Memory B cell (primary cell): ENCODE measurements at regions not wholly inside any gene's neighbourhood (a gene's known extent, or its start where the extent isn't known, plus 50 kb on each side); places are given as distances from the start of the nearest gene placed in this dataset.

ENCODE experiments used
- ATAC-seq: fragments of 150-1000 bp; cut with Tn5 transposase; 2 replicates; pipeline ENCODE4 v1.10.0; 2021; ENCODE audit warnings: low read depth, mild to moderate bottlenecking, moderate library complexity
- DNase-seq, 2 donors: peaks; one replicate each; pipeline ENCODE4 v3.0.0; 2022; ENCODE audit warnings: low spot score in 2 of 2
- H3K27ac Mint-ChIP-seq: one replicate; pipeline ENCODE4 v1.8.0; 2022; ENCODE audit warnings: mild to moderate bottlenecking, moderate library complexity, mixed read lengths
- H3K27me3 Mint-ChIP-seq: one replicate; pipeline ENCODE4 v1.8.0; 2022; ENCODE audit warnings: mixed read lengths
- H3K36me3 Mint-ChIP-seq: one replicate; pipeline ENCODE4 v1.8.0; 2022; ENCODE audit warnings: mild to moderate bottlenecking, mixed read lengths
- H3K4me1 Mint-ChIP-seq: one replicate; pipeline ENCODE4 v1.8.0; 2022; ENCODE audit warnings: mixed read lengths
- H3K4me3 Mint-ChIP-seq: one replicate; pipeline ENCODE4 v1.8.0; 2022; ENCODE audit warnings: mild to moderate bottlenecking, moderate library complexity, mixed read lengths
- H3K9me3 Mint-ChIP-seq: one replicate; pipeline ENCODE4 v1.8.0; 2022; ENCODE audit warnings: mixed read lengths

- DNase-seq, result no peak
- Mint-ChIP-seq H3K4me3 (no peak overlapping the region), H3K9me3 (no peaks in the 10 kb centered on the region), H3K36me3 (no peaks in the 10 kb centered on the region), H3K27ac (no peak overlapping the region), H3K4me1 (no peaks in the 10 kb centered on the region), H3K27me3 (no peaks in the 10 kb centered on the region)
- ATAC-seq, result no peak
Observed at GRCh38 chr5:33212900-33213299, 227.9 kb upstream of the TARS1 start.

DNA sequence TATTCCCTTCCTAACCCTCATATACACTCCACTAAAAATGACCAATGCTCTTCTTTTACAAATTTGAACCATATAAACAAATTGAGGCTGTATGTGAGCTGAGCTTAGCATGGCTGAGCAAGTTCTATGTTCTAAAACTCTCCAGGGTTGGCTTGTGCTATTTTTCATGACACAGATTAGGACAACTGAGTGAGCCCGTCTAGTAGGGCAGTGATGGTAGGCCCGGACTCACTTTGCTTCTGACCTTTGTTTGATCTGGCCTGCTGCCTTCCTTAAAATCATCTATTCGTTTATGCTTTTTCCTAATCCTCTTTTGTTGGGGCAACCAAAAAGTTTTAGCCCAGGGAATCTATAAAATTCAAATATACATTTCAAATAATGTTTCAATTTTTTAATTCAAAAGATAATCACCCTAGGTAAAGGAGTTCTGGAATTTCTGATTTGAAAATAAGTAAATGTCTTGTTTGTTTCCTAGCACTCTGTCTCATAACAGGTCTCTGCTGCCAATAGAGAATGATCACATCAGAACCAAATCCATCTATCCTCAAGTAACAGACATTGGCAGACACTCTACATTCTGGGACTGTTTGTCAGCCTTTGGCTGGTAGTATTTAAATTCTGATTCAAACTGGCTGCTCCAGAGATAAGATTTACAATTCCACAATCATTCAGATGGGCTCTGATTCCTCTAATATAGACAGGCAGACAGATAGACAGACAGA is 217.0 kb upstream of the TARS1 start:
- DNase-seq (no peak), ATAC-seq (no peak)
- no peak overlapping the region for H3K4me3 Mint-ChIP-seq
- H3K36me3 Mint-ChIP-seq, result no peaks in the 10 kb centered on the region
- H3K27ac Mint-ChIP-seq, result no peak overlapping the region
- no peaks in the 10 kb centered on the region for H3K4me1 Mint-ChIP-seq
- peaks cover 8% of the 10 kb centered on the region for H3K9me3 Mint-ChIP-seq
- H3K27me3 Mint-ChIP-seq, result no peaks in the 10 kb centered on the region

- peaks cover 8% of the 10 kb centered on the region for H3K9me3 Mint-ChIP-seq
- ATAC-seq, result no peak
- no peak overlapping the region for H3K4me3 Mint-ChIP-seq
- H3K27me3 Mint-ChIP-seq, result no peaks in the 10 kb centered on the region
- H3K4me1 Mint-ChIP-seq, result no peaks in the 10 kb centered on the region
- H3K27ac Mint-ChIP-seq, result no peak overlapping the region
- DNase-seq, result no peak
- H3K36me3 Mint-ChIP-seq, result no peaks in the 10 kb centered on the region
Observed at GRCh38 chr5:33224285-33224961, 216.3 kb upstream of the TARS1 start.

DNA sequence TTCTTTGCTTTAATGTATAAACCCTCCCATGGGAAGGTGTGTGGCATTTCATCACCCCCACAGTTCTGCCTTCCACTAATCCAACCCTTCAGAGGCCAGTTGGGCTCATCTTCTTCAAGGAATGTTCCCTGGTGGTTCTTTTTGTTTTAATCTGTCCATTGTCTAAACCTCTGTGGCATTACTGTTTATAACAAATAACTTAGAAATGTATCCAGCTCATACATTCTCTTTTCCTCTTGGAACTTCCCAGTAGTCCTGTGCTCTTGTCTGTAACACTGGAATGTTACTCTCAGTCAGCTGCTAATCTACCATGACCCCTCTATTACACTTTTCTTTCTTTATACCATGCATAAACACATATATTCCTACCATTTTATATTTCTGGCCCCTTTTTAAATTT is 213.5 kb upstream of the TARS1 start:
- Mint-ChIP-seq H3K9me3 (peaks cover 7% of the 10 kb centered on the region), H3K4me1 (no peaks in the 10 kb centered on the region), H3K4me3 (no peak overlapping the region), H3K36me3 (no peaks in the 10 kb centered on the region), H3K27me3 (no peaks in the 10 kb centered on the region), H3K27ac (no peak overlapping the region)
- no peak for ATAC-seq
- DNase-seq, result no peak

- Mint-ChIP-seq H3K27me3 (no peaks in the 10 kb centered on the region), H3K36me3 (no peaks in the 10 kb centered on the region), H3K4me1 (no peaks in the 10 kb centered on the region), H3K4me3 (no peak overlapping the region), H3K27ac (no peak overlapping the region), H3K9me3 (peaks cover 6% of the 10 kb centered on the region)
- DNase-seq, result no peak
- no peak for ATAC-seq
Observed at GRCh38 chr5:33227746-33228145, 213.0 kb upstream of the TARS1 start.

GRCh38 chr5:33228149-33228548 is 212.6 kb upstream of the TARS1 start:
- Mint-ChIP-seq H3K9me3 (peaks cover 6% of the 10 kb centered on the region), H3K36me3 (no peaks in the 10 kb centered on the region), H3K4me1 (no peaks in the 10 kb centered on the region), H3K4me3 (no peak overlapping the region), H3K27ac (no peak overlapping the region), H3K27me3 (no peaks in the 10 kb centered on the region)
- DNase-seq (no peak), ATAC-seq (no peak)

DNA sequence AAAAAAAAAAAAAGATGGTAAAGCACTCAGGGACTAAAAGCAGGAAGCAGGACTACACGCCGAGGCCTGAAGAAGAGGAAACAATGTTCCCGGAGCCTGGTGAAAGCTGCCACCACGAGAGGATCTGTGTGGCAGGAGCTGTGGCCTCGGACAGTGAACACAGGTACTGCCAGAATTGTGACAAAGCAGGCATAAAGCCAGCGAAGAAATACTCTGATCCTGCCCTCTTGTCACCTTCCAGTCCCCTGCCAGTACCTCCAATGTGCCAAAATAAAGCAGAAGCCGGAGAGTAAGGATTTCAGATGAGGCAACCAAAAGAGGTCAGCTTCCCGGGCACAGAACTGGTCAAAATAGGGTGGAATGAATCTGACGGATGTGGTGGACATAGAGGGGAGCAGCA is 211.5 kb upstream of the TARS1 start:
- ATAC-seq, result no peak
- Mint-ChIP-seq H3K27ac (no peak overlapping the region), H3K9me3 (peaks cover 6% of the 10 kb centered on the region), H3K36me3 (no peaks in the 10 kb centered on the region), H3K27me3 (no peaks in the 10 kb centered on the region), H3K4me3 (no peak overlapping the region), H3K4me1 (no peaks in the 10 kb centered on the region)
- DNase-seq, result no peak

GRCh38 chr5:33230467-33231078 is 210.2 kb upstream of the TARS1 start:
- no peak overlapping the region for H3K4me3 Mint-ChIP-seq
- H3K4me1 Mint-ChIP-seq, result no peaks in the 10 kb centered on the region
- no peak overlapping the region for H3K27ac Mint-ChIP-seq
- H3K27me3 Mint-ChIP-seq, result no peaks in the 10 kb centered on the region
- no peak for DNase-seq
- no peak for ATAC-seq
- no peaks in the 10 kb centered on the region for H3K36me3 Mint-ChIP-seq
- H3K9me3 Mint-ChIP-seq, result peaks cover 4% of the 10 kb centered on the region

GRCh38 chr5:33231214-33231710 is 209.5 kb upstream of the TARS1 start:
- DNase-seq, result no peak
- H3K4me3 Mint-ChIP-seq, result no peak overlapping the region
- ATAC-seq, result no peak
- no peaks in the 10 kb centered on the region for H3K27me3 Mint-ChIP-seq
- peaks cover 4% of the 10 kb centered on the region for H3K4me1 Mint-ChIP-seq
- no peaks in the 10 kb centered on the region for H3K36me3 Mint-ChIP-seq
- no peak overlapping the region for H3K27ac Mint-ChIP-seq
- peaks cover 2% of the 10 kb centered on the region for H3K9me3 Mint-ChIP-seq

DNA sequence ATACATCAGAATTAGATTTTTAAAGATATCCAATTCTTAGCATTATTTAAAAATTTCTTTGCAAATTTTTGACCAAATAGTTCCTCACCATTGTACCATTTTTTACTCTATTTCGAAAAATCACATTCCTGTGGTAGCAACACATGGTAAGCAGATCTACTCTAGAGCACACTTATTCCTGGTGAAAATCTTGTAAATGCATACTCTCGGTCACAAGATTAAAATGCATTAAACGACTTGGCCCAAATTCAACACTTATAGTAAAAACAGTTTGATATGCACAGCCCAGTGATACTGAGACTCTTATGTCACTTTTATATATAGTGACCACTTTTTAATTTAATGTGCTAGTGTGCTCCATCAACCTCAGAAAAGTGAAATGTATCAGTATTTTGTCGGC is 208.8 kb upstream of the TARS1 start:
- Mint-ChIP-seq H3K36me3 (no peaks in the 10 kb centered on the region), H3K4me1 (peaks cover 4% of the 10 kb centered on the region), H3K27me3 (no peaks in the 10 kb centered on the region), H3K27ac (no peak overlapping the region), H3K4me3 (no peak overlapping the region), H3K9me3 (peaks cover 4% of the 10 kb centered on the region)
- ATAC-seq (no peak), DNase-seq (no peak)

DNA sequence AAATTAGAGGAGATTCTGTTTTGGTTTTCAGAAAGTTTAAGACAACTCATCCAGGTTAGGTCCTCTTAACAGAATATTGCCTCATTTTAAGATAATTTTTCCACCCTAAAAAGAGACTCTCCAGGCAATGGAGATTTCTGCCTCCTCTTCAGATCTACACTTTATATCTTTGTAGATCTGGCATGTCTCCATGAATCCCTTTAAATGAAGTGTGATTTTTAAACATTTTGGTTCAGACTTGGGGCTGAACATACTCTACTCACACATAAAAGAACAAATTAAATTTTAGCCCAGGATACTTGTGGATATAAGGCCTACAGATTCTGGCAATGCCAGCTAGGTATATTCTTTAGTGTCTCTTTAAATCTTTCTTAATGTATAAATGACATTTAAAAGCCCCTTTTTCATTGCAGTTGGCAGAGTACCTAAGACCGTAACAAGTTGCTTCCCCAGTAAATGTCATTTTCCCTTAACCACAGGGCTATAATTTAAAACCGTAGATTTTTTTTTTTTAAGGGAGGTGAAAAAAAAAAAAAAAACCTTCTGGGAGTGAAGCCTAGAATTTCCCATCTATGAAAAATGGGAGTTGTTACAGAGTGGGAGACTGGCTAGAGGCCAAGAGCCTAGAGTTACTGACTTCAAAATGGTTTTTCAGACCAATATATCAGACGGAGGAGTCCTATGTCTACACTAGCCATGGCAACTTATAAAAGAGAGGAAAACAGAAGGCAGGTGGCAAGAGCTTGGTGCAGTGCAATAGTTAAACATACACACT is 207.8 kb upstream of the TARS1 start:
- Mint-ChIP-seq H3K4me1 (peaks cover 4% of the 10 kb centered on the region), H3K27me3 (no peaks in the 10 kb centered on the region), H3K9me3 (peaks cover 2% of the 10 kb centered on the region), H3K36me3 (no peaks in the 10 kb centered on the region), H3K4me3 (no peak overlapping the region), H3K27ac (no peak overlapping the region)
- no peak for ATAC-seq
- DNase-seq, result no peak

- no peak overlapping the region for H3K4me3 Mint-ChIP-seq
- H3K4me1 Mint-ChIP-seq, result peaks cover 4% of the 10 kb centered on the region
- ATAC-seq, result no peak
- H3K27ac Mint-ChIP-seq, result no peak overlapping the region
- DNase-seq, result no peak
- no peaks in the 10 kb centered on the region for H3K27me3 Mint-ChIP-seq
- H3K9me3 Mint-ChIP-seq, result peaks cover 2% of the 10 kb centered on the region
- no peaks in the 10 kb centered on the region for H3K36me3 Mint-ChIP-seq
Observed at GRCh38 chr5:33235304-33235703, 205.5 kb upstream of the TARS1 start.

DNA sequence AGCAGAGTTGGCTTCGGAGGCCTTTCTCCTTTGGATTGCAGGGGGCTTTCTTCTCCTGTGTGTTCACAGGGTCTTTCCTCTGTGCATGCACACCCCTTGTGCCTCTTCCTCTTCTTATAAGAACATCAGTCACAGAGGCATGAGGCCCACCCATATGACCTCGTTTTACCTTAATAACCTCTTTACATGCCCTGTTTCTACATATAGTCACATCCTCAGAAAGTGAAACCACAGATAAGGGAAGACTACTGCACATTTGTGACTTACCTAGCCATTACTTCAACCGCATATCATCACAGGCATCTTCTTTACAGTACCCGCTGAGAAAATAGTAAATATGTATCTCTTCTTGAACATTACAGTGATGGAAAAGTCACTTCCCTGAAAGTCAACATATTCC is 204.9 kb upstream of the TARS1 start:
- Mint-ChIP-seq H3K4me1 (peaks cover 4% of the 10 kb centered on the region), H3K36me3 (no peaks in the 10 kb centered on the region), H3K27me3 (no peaks in the 10 kb centered on the region), H3K4me3 (no peak overlapping the region), H3K27ac (no peak overlapping the region), H3K9me3 (peaks cover 3% of the 10 kb centered on the region)
- DNase-seq, result no peak
- ATAC-seq, result no peak

DNA sequence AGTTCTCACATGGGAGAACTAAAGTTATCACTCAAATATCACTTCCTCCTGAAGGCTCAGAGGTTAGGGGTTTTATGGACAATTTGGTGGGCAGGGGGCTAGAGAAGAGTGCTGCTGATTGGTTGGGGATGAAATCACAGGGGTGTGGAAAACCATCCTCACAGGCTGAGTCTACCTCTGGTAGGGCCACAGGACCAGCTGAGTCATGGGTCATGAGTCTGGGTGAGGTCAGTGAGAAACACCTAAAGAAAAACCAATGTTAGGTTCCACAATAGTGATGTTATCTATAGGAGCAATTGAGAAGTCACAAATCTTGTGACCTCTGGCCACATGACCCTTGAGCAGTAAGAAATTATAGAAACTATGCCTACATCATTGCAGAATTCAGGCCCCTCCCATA is 203.3 kb upstream of the TARS1 start:
- Mint-ChIP-seq H3K27me3 (no peaks in the 10 kb centered on the region), H3K4me1 (peaks cover 7% of the 10 kb centered on the region), H3K9me3 (peaks cover 3% of the 10 kb centered on the region), H3K27ac (no peak overlapping the region), H3K36me3 (no peaks in the 10 kb centered on the region), H3K4me3 (no peak overlapping the region)
- DNase-seq, result no peak
- no peak for ATAC-seq
